Upper lobe of right lung (tissue), 1 donor: ENCODE measurements at regions not wholly inside any gene's neighbourhood (a gene's known extent, or its start where the extent isn't known, plus 50 kb on each side); places are given as distances from the start of the nearest gene placed in this dataset.

Source experiments
- ATAC-seq: fragments of 200-7000 bp; cut with Tn5 transposase; one replicate; pipeline ENCODE4 v1.9.1; 2020; ENCODE audit warnings: mild to moderate bottlenecking, moderate library complexity
- DNase-seq: peaks from one replicate; pipeline ENCODE4 v3.0.0-alpha.2; 2020
- H3K27ac ChIP-seq: fragments of 200-600 bp; one replicate; pipeline ENCODE4 v1.8.0; 2022
- H3K27me3 ChIP-seq: fragments of 200-600 bp; one replicate; pipeline ENCODE4 v1.8.0; 2022; ENCODE audit warnings: mild to moderate bottlenecking
- H3K36me3 ChIP-seq: fragments of 200-600 bp; one replicate; pipeline ENCODE4 v1.8.0; 2022
- H3K4me1 ChIP-seq: fragments of 200-600 bp; one replicate; pipeline ENCODE4 v1.8.0; 2022
- H3K4me3 ChIP-seq: fragments of 200-600 bp; one replicate; pipeline ENCODE4 v1.8.0; 2022; ENCODE audit warnings: mild to moderate bottlenecking
- H3K9me3 ChIP-seq: fragments of 200-600 bp; one replicate; pipeline ENCODE4 v1.8.0; 2022
- intact Hi-C: fragments of 100-400 bp; cut with DNase I; formaldehyde crosslinking; loops from one replicate; pipeline ENCODE4 v1.11.0; 2022
- TF ChIP-seq, protein P1 (sequence below): fragments of 200-600 bp; IDR thresholded peaks from one replicate; pipeline ENCODE4 v1.8.0; 2022; ENCODE audit warnings: antibody characterized with exemption
- donor health status: DM: no; HTN: yes; CAD: no; lungs with severe emphysema.

DNA sequence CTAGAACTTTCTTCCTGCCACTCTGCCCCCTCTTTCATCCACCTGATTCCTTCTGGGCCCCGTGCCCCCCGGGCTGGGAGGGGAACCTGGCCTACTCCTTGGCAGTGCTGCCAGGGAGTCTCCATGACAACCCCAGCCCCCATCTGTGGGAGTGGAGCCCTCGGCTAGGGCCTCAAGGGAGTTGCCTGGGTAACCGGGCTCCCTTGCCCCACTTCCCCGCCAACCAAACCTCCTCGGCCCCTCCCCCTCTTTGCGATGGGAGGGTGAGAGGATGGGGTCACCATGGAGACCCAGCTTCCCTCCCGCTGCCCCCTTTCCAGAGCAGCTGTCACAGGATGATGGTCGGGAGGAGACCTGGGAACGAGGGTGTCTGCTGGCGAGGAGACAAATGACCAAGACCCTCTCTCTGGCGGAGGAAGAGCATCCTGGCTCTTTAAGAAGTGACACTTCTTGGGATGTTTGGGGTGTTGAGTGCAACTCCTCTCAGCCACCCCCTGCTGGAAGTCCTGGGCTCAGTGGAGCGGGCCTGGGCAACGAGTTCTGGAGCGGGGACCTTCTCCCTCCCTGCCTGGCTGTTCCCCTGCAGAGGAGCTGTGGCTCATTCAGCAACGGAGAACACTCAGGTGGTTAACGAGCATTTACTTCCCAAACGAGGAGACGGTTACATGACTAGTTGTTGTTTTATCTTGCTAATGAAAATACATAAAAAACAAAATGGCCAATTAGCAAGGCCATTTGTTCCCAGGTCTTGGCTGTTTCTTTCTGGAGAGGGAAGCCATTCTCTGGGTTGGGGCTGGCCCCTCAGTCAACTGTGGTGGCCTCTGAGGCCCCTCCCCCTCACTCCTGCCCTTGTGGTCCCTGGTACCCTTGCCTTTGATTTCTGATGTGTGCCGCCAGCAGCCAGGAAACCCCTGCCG is 82.8 kb downstream of the UBIAD1 start:
- Histone ChIP-seq H3K27me3 (peaks cover 38% of the 10 kb centered on the region), H3K4me1 (no peaks in the 10 kb centered on the region), H3K36me3 (no peaks in the 10 kb centered on the region), H3K9me3 (no peaks in the 10 kb centered on the region), H3K4me3 (no peak overlapping the region), H3K27ac (no peak overlapping the region)
- DNase-seq (no peak), ATAC-seq (no peak)
- intact Hi-C loops = no loop called here
- TF ChIP-seq, protein P1, sequence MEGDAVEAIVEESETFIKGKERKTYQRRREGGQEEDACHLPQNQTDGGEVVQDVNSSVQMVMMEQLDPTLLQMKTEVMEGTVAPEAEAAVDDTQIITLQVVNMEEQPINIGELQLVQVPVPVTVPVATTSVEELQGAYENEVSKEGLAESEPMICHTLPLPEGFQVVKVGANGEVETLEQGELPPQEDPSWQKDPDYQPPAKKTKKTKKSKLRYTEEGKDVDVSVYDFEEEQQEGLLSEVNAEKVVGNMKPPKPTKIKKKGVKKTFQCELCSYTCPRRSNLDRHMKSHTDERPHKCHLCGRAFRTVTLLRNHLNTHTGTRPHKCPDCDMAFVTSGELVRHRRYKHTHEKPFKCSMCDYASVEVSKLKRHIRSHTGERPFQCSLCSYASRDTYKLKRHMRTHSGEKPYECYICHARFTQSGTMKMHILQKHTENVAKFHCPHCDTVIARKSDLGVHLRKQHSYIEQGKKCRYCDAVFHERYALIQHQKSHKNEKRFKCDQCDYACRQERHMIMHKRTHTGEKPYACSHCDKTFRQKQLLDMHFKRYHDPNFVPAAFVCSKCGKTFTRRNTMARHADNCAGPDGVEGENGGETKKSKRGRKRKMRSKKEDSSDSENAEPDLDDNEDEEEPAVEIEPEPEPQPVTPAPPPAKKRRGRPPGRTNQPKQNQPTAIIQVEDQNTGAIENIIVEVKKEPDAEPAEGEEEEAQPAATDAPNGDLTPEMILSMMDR = no peak

DNA sequence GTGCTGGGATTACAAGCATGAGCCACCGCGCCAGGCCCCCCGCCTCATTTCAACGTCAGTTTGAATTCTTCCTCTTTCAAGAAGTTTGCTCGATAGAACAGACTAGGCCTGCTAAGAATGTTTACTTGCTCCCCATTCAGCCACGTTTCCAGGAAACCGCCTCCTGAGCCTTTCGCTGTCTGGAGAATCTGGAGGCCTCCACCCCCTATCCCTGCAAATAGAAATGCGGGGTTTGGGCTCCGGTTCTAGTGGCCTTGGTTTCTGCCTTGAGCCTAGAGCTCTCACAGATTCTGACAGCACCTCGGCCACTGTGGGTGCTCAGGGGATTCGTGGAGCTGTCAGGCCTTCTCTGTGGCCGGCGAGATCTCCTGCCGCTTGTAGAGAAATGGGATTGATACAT is 84.3 kb downstream of the UBIAD1 start:
- Histone ChIP-seq H3K27me3 (peaks cover 38% of the 10 kb centered on the region), H3K4me1 (no peaks in the 10 kb centered on the region), H3K9me3 (no peaks in the 10 kb centered on the region), H3K36me3 (no peaks in the 10 kb centered on the region), H3K27ac (no peak overlapping the region), H3K4me3 (no peak overlapping the region)
- TF ChIP-seq, protein P1 = no peak
- DNase-seq (no peak), ATAC-seq (no peak)
- intact Hi-C loops = no loop called here

DNA sequence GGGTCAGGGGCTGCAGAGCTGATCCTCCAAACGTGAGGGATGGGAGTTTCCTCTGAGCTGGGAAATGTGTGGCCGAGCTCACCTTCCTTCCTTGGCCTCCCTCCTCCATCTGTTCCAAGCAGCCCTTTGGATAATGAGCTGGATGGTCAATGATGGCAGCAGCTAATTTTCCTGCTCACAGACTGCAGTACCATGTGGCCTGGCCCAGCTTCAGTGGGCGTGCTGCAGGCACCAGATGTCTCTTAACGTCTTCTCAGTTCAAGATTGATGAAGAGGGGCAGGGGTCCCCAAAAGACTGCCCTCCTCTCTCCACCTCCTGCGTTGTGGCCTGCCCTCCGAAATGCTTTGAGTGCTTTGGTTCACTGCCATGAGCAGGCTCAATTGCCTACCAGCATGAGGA is 86.0 kb downstream of the UBIAD1 start:
- DNase-seq (no peak), ATAC-seq (no peak)
- Histone ChIP-seq H3K4me1 (no peaks in the 10 kb centered on the region), H3K27ac (no peak overlapping the region), H3K27me3 (peaks cover 38% of the 10 kb centered on the region), H3K36me3 (no peaks in the 10 kb centered on the region), H3K4me3 (no peak overlapping the region), H3K9me3 (no peaks in the 10 kb centered on the region)
- TF ChIP-seq, protein P1 = no peak
- intact Hi-C loops = no loop called here

DNA sequence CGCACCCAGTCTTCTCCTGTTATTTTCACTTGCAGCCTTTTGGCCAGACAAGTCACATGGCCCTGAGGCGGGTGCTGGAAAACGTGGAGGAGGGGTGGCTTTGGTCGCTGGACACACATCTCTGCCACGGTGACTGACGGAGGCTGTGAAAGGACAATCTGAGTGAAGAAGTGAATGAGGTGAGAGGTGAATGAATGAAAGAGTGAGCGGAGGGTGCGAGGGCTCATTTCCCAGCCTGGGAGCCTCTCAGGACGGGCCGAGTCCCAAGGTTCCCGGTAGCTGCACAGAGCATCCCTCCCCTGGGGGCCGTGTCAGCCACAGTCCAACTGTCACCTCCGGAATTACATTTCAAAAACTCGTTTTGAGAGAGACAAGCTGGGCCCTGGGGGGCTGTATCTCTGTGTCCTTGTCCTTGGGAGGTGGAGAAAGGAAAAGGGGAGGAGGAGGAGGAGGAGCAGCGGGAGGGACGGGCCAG is 89.6 kb downstream of the UBIAD1 start:
- H3K4me3 ChIP-seq = no peak overlapping the region
- H3K9me3 ChIP-seq = no peaks in the 10 kb centered on the region
- H3K27ac ChIP-seq = no peak overlapping the region
- peaks cover 16% of the 10 kb centered on the region for H3K27me3 ChIP-seq
- TF ChIP-seq, protein P1 = no peak
- DNase-seq (no peak), ATAC-seq (no peak)
- H3K36me3 ChIP-seq = no peaks in the 10 kb centered on the region
- intact Hi-C loops = no loop called here
- no peaks in the 10 kb centered on the region for H3K4me1 ChIP-seq

DNA sequence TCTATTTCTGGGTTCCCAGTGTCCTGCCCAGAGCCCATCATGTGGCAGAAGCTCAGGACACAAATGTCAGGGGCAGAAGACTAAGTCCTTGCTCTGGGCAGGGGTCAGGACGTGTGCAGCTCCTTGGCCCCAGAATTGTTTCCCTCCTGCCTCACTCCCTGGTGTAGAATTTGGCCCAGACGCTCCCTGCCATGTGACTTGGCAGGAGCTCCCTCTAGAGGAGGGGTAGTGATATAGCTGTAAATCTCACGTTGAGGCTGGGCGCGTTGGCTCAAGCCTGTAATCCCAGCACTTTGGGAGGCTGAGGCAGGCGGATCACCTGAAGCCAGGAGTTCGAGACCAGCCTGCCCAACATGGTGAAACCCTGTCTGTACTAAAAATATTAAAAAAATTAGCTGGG is 91.2 kb downstream of the UBIAD1 start:
- Histone ChIP-seq H3K4me1 (no peaks in the 10 kb centered on the region), H3K27ac (no peak overlapping the region), H3K9me3 (no peaks in the 10 kb centered on the region), H3K27me3 (peaks cover 11% of the 10 kb centered on the region), H3K4me3 (no peak overlapping the region), H3K36me3 (no peaks in the 10 kb centered on the region)
- DNase-seq = no peak
- peak; percentile 69 for ATAC-seq
- TF ChIP-seq, protein P1 = peak; percentile 25
- intact Hi-C loops = no loop called here
